ENCODE measurements at regions not wholly inside any gene's neighbourhood (a gene's known extent, or its start where the extent isn't known, plus 50 kb on each side); places are given as distances from the start of the nearest gene placed in this dataset.

- Histone ChIP-seq H3K36me3 (ENCODE audit: control insufficient read depth in 2 of 3, insufficient read depth in 3 of 3, low read length in 3 of 3) (no peaks in the 10 kb centered on the region), H3K9ac (ENCODE audit: low read length in 3 of 3) (no peak overlapping the region), H3K4me1 (ENCODE audit: control insufficient read depth in 2 of 3, insufficient read depth in 2 of 3, low read depth in 1 of 3, low read length in 3 of 3) (no peaks in the 10 kb centered on the region), H3K9me3 (ENCODE audit: control insufficient read depth in 2 of 3, insufficient read depth in 1 of 3, low read length in 3 of 3) (no peaks in the 10 kb centered on the region), H3K4me3 (ENCODE audit: low read length in 3 of 3) (no peak overlapping the region), H3K27me3 (ENCODE audit: control insufficient read depth, insufficient read depth, low read length) (no peaks in the 10 kb centered on the region), H3K27ac (ENCODE audit: low read depth in 2 of 2, low read length in 2 of 2) (no peak overlapping the region)
- FAIRE-seq, result no peak
- peak in 2 of 5 donors; percentile 17 to 23 for DNase-seq
- intact Hi-C loops (cut with DNase I), result no loop called here
- no peak for TF ChIP-seq CTCF (IDR thresholded peaks at IDR 0.05; ENCODE audit: borderline replicate concordance, extremely low read depth, insufficient read depth)
Observed at GRCh38 chr20:22511943-22512910, 72.1 kb downstream of the FOXA2 start.

- no peaks in the 10 kb centered on the region for H3K36me3 ChIP-seq (ENCODE audit: control insufficient read depth in 2 of 3, insufficient read depth in 3 of 3, low read length in 3 of 3)
- DNase-seq, result no peak
- FAIRE-seq, result no peak
- TF ChIP-seq CTCF (IDR thresholded peaks at IDR 0.05; ENCODE audit: borderline replicate concordance, extremely low read depth, insufficient read depth), result no peak
- H3K9me3 ChIP-seq (ENCODE audit: control insufficient read depth in 2 of 3, insufficient read depth in 1 of 3, low read length in 3 of 3), result no peaks in the 10 kb centered on the region
- H3K4me3 ChIP-seq (ENCODE audit: low read length in 3 of 3), result no peak overlapping the region
- H3K9ac ChIP-seq (ENCODE audit: low read length in 3 of 3), result no peak overlapping the region
- no peaks in the 10 kb centered on the region for H3K4me1 ChIP-seq (ENCODE audit: control insufficient read depth in 2 of 3, insufficient read depth in 2 of 3, low read depth in 1 of 3, low read length in 3 of 3)
- intact Hi-C loops (cut with DNase I), result no loop called here
- H3K27me3 ChIP-seq (ENCODE audit: control insufficient read depth, insufficient read depth, low read length), result no peaks in the 10 kb centered on the region
- H3K27ac ChIP-seq (ENCODE audit: low read depth in 2 of 2, low read length in 2 of 2), result no peak overlapping the region
Observed at GRCh38 chr20:22509843-22510147, 74.6 kb downstream of the FOXA2 start.

DNA sequence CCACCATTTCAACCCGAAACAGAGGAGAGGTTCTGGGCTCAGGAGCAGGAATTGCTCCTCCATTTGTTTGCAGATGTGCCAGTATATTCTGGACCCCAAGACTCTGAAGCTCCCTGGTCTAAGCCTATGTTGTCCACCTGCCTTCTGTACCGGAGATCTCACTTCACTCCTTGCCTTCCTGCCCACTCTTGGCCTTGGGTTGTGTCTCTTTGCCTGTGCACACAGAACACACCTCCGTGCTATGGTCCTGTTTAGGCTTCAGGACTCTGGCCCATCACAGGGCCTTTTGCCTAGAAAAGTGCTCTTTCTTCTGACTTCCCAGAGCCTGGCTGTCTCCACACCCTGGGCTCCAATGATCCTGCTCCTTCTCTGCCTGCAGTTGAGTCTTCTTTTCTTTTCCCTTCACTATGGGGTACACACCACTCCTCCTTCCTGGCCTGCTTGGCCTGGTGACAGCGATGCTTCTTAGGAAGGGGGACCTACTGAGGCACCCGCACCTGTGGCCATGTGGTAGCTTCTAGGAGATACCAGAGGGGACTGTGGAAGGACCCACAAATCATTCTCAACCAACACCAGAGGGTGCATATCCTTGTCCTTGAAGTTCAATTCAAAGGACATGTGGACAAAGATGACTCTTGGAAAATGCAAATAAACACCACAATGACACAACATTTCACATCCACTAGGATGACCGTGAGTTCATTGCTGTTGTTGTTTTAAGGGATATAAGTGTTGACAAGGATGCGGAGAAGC lies 75.1 kb downstream of the FOXA2 start:
- DNase-seq, result no peak
- H3K27ac ChIP-seq (ENCODE audit: low read depth in 2 of 2, low read length in 2 of 2), result no peak overlapping the region
- no peaks in the 10 kb centered on the region for H3K36me3 ChIP-seq (ENCODE audit: control insufficient read depth in 2 of 3, insufficient read depth in 3 of 3, low read length in 3 of 3)
- no peak for FAIRE-seq
- no peak overlapping the region for H3K4me3 ChIP-seq (ENCODE audit: low read length in 3 of 3)
- H3K4me1 ChIP-seq (ENCODE audit: control insufficient read depth in 2 of 3, insufficient read depth in 2 of 3, low read depth in 1 of 3, low read length in 3 of 3), result no peaks in the 10 kb centered on the region
- TF ChIP-seq CTCF (IDR thresholded peaks at IDR 0.05; ENCODE audit: borderline replicate concordance, extremely low read depth, insufficient read depth), result no peak
- intact Hi-C loops (cut with DNase I), result no loop called here
- no peaks in the 10 kb centered on the region for H3K9me3 ChIP-seq (ENCODE audit: control insufficient read depth in 2 of 3, insufficient read depth in 1 of 3, low read length in 3 of 3)
- no peaks in the 10 kb centered on the region for H3K27me3 ChIP-seq (ENCODE audit: control insufficient read depth, insufficient read depth, low read length)
- H3K9ac ChIP-seq (ENCODE audit: low read length in 3 of 3), result no peak overlapping the region
